Natural killer cell (primary cell): ENCODE measurements at regions not wholly inside any gene's neighbourhood (a gene's known extent, or its start where the extent isn't known, plus 50 kb on each side); places are given as distances from the start of the nearest gene placed in this dataset.

Source experiments
- ATAC-seq, 3 donors: fragments of 150-1000 bp in 2 of 3; fragments of 200-7000 bp in 1 of 3; cut with Tn5 transposase; 1 replicate in 1 of 3; 2 replicates in 2 of 3; pipeline ENCODE4 v1.10.0; 2021; ENCODE audit warnings: mild to moderate bottlenecking in 2 of 3, moderate library complexity in 2 of 3
- DNase-seq, 2 donors: peaks; one replicate each; pipeline versions ENCODE4 v3.0.0 to v3.0.0-alpha.2; 2013 to 2021; ENCODE audit warnings: mixed read lengths in 1 of 2
- H3K27ac ChIP-seq: one replicate; pipeline ENCODE4 v1.5.1; 2013; ENCODE audit warnings: mild to moderate bottlenecking, low read length
- H3K27me3 ChIP-seq: one replicate; pipeline ENCODE4 v1.6.1; 2013; ENCODE audit warnings: low read length; ENCODE audit not compliant: control insufficient read depth, insufficient read depth
- H3K36me3 ChIP-seq: one replicate; pipeline ENCODE4 v1.6.1; 2013; ENCODE audit warnings: low read length; ENCODE audit not compliant: control insufficient read depth, insufficient read depth
- H3K4me1 ChIP-seq: one replicate; pipeline ENCODE4 v1.6.1; 2013; ENCODE audit warnings: low read length; ENCODE audit not compliant: control insufficient read depth, insufficient read depth
- H3K4me3 ChIP-seq: one replicate; pipeline ENCODE4 v1.5.1; 2013; ENCODE audit warnings: low read length
- H3K9me3 ChIP-seq: one replicate; pipeline ENCODE4 v1.6.1; 2013; ENCODE audit warnings: low read length; ENCODE audit not compliant: control insufficient read depth, insufficient read depth
- H3K27ac Mint-ChIP-seq, 2 donors: one replicate each; pipeline ENCODE4 v1.8.0; 2022; ENCODE audit warnings: mild to moderate bottlenecking in 2 of 2, mixed read lengths in 2 of 2, moderate library complexity in 1 of 2
- H3K27me3 Mint-ChIP-seq, 2 donors: one replicate each; pipeline ENCODE4 v1.8.0; 2022; ENCODE audit warnings: low read depth in 2 of 2, mixed read lengths in 2 of 2
- H3K36me3 Mint-ChIP-seq: one replicate; pipeline ENCODE4 v1.8.0; 2022; ENCODE audit warnings: mixed read lengths
- H3K4me1 Mint-ChIP-seq, 2 donors: one replicate each; pipeline ENCODE4 v1.8.0; 2022; ENCODE audit warnings: mixed read lengths in 2 of 2
- H3K4me3 Mint-ChIP-seq: one replicate; pipeline ENCODE4 v1.8.0; 2022; ENCODE audit warnings: mild to moderate bottlenecking, moderate library complexity, mixed read lengths
- H3K9me3 Mint-ChIP-seq, 2 donors: one replicate each; pipeline ENCODE4 v1.8.0; 2022; ENCODE audit warnings: mixed read lengths in 2 of 2
- CTCF ChIP-seq: fragments of 200-600 bp; IDR thresholded peaks from one replicate; pipeline ENCODE4 v1.8.0; 2022; ENCODE audit warnings: antibody characterized with exemption
- WGBS: methylation state at CpG from one replicate; pipeline ENCODE4 v1.1.7; 2013; ENCODE audit warnings: missing lambda C conversion rate; ENCODE audit not compliant: insufficient coverage; 5-methylcytosine and 5-hydroxymethylcytosine counted together
- intact Hi-C: fragments of 100-400 bp; cut with micrococcal nuclease; formaldehyde crosslinking; loops from one replicate; pipeline ENCODE4 v1.14.2; 2022

DNA sequence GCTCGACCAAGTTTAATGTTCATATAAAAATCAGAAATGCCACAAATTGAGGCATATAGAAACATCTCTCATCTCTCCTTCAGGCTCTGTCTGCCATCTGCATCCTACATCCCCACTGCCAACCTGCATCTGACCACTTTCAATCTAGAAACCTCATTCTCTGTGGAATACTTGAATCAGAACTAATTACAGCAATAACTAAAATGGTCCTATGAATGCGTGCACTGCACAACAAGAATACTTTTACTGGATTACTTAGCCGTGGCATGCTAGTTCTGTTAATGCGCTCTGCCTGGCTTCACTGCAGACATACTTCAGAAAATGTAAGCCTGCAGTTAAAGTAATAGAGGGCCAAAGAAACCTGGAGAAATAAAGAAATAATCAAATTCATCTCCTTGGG lies 89.8 kb upstream of the NR5A2 start:
- Histone ChIP-seq H3K36me3 (no peaks in the 10 kb centered on the region), H3K9me3 (no peaks in the 10 kb centered on the region), H3K27me3 (peaks cover 3% of the 10 kb centered on the region), H3K27ac (no peak overlapping the region), H3K4me3 (no peak overlapping the region), H3K4me1 (peaks cover 2% of the 10 kb centered on the region)
- 91% methylated on average over 4 of the region's 4 CpGs for WGBS
- intact Hi-C loops, result no loop called here
- Mint-ChIP-seq H3K27me3 (peaks cover 15 to 36% of the 10 kb centered on the region in 2 donors), H3K27ac (no peak overlapping the region), H3K36me3 (no peaks in the 10 kb centered on the region), H3K9me3 (no peaks in the 10 kb centered on the region), H3K4me1 (peaks cover 15 to 18% of the 10 kb centered on the region in 2 donors), H3K4me3 (no peak overlapping the region)
- no peak for ATAC-seq
- no peak for TF ChIP-seq CTCF
- no peak for DNase-seq

- H3K27me3 ChIP-seq, result no peaks in the 10 kb centered on the region
- H3K4me3 Mint-ChIP-seq, result no peak overlapping the region
- no peak for TF ChIP-seq CTCF
- WGBS, result 96% methylated on average over 2 of the region's 3 CpGs
- peaks cover 2% of the 10 kb centered on the region for H3K4me1 ChIP-seq
- H3K9me3 ChIP-seq, result no peaks in the 10 kb centered on the region
- no peak overlapping the region for H3K27ac Mint-ChIP-seq
- intact Hi-C loops, result no loop called here
- peaks cover 8 to 38% of the 10 kb centered on the region in 2 donors for H3K27me3 Mint-ChIP-seq
- no peak overlapping the region for H3K4me3 ChIP-seq
- H3K27ac ChIP-seq, result no peak overlapping the region
- no peaks in the 10 kb centered on the region for H3K36me3 Mint-ChIP-seq
- H3K36me3 ChIP-seq, result no peaks in the 10 kb centered on the region
- DNase-seq, result no peak
- peaks cover 15 to 18% of the 10 kb centered on the region in 2 donors for H3K4me1 Mint-ChIP-seq
- H3K9me3 Mint-ChIP-seq, result no peaks in the 10 kb centered on the region
- no peak for ATAC-seq
These were observed 82.5 kb upstream of the NR5A2 start for GRCh38 chr1:199944986-199945385.

- Mint-ChIP-seq H3K27me3 (peaks cover 8 to 38% of the 10 kb centered on the region in 2 donors), H3K36me3 (no peaks in the 10 kb centered on the region), H3K27ac (no peak overlapping the region), H3K4me3 (no peak overlapping the region), H3K4me1 (peaks cover 15 to 18% of the 10 kb centered on the region in 2 donors), H3K9me3 (no peaks in the 10 kb centered on the region)
- no peak for ATAC-seq
- no peaks in the 10 kb centered on the region for H3K27me3 ChIP-seq
- no peaks in the 10 kb centered on the region for H3K9me3 ChIP-seq
- no peaks in the 10 kb centered on the region for H3K36me3 ChIP-seq
- intact Hi-C loops, result no loop called here
- no peak for TF ChIP-seq CTCF
- H3K27ac ChIP-seq, result no peak overlapping the region
- H3K4me1 ChIP-seq, result peaks cover 2% of the 10 kb centered on the region
- no peak overlapping the region for H3K4me3 ChIP-seq
- WGBS, result 43% methylated on average over 1 of the region's 1 CpG
- no peak for DNase-seq
These were observed 81.9 kb upstream of the NR5A2 start for GRCh38 chr1:199945591-199945990.

- Histone ChIP-seq H3K4me3 (no peak overlapping the region), H3K36me3 (no peaks in the 10 kb centered on the region), H3K4me1 (no peaks in the 10 kb centered on the region), H3K27ac (no peak overlapping the region), H3K9me3 (no peaks in the 10 kb centered on the region), H3K27me3 (no peaks in the 10 kb centered on the region)
- no peak for TF ChIP-seq CTCF
- H3K27ac Mint-ChIP-seq, result no peak overlapping the region
- H3K9me3 Mint-ChIP-seq, result no peaks in the 10 kb centered on the region
- H3K27me3 Mint-ChIP-seq, result peaks cover 12 to 38% of the 10 kb centered on the region in 2 donors
- ATAC-seq (no peak), DNase-seq (no peak)
- no peak overlapping the region for H3K4me3 Mint-ChIP-seq
- intact Hi-C loops, result no loop called here
- no peaks in the 10 kb centered on the region for H3K36me3 Mint-ChIP-seq
- WGBS, result 81% methylated on average over 5 of the region's 7 CpGs
- peaks cover 6 to 8% of the 10 kb centered on the region in 2 donors for H3K4me1 Mint-ChIP-seq
These were observed 81.0 kb upstream of the NR5A2 start for GRCh38 chr1:199946305-199947155.
